ENCODE measurements at regions not wholly inside any gene's neighbourhood (a gene's known extent, or its start where the extent isn't known, plus 50 kb on each side); places are given as distances from the start of the nearest gene placed in this dataset.

- ATAC-seq (ENCODE audit: insufficient number of reproducible peaks, low FRiP score, low read depth): no peak
- DNase-seq (ENCODE audit: low spot score): no peak
- no peaks in the 10 kb centered on the region for H3K9me3 ChIP-seq
- H3K27ac ChIP-seq: no peak overlapping the region
- no peaks in the 10 kb centered on the region for H3K4me1 ChIP-seq (ENCODE audit: control insufficient read depth in 1 of 2, low read depth in 2 of 2)
- no peak for TF ChIP-seq CTCF (IDR thresholded peaks at IDR 0.05)
- H3K36me3 ChIP-seq: no peaks in the 10 kb centered on the region
- H3K4me3 ChIP-seq: no peak overlapping the region
- H3K27me3 ChIP-seq (replicated peaks; ENCODE audit: insufficient read depth): no peaks in the 10 kb centered on the region
Measured at GRCh38 chr5:118095115-118095514, 893.2 kb downstream of the DTWD2 start.

- Histone ChIP-seq H3K4me1 (ENCODE audit: control insufficient read depth in 1 of 2, low read depth in 2 of 2) (no peaks in the 10 kb centered on the region), H3K36me3 (no peaks in the 10 kb centered on the region), H3K27me3 (replicated peaks; ENCODE audit: insufficient read depth) (no peaks in the 10 kb centered on the region), H3K9me3 (no peaks in the 10 kb centered on the region), H3K4me3 (no peak overlapping the region), H3K27ac (no peak overlapping the region)
- no peak for DNase-seq (ENCODE audit: low spot score)
- no peak for ATAC-seq (ENCODE audit: insufficient number of reproducible peaks, low FRiP score, low read depth)
- no peak for TF ChIP-seq CTCF (IDR thresholded peaks at IDR 0.05)
Measured at GRCh38 chr5:118088448-118088847, 899.9 kb downstream of the DTWD2 start.

GRCh38 chr5:118076490-118076889 lies 911.9 kb downstream of the DTWD2 start:
- no peaks in the 10 kb centered on the region for H3K36me3 ChIP-seq
- H3K4me3 ChIP-seq: no peak overlapping the region
- DNase-seq (ENCODE audit: low spot score) (no peak), ATAC-seq (ENCODE audit: insufficient number of reproducible peaks, low FRiP score, low read depth) (no peak)
- H3K27ac ChIP-seq: no peak overlapping the region
- H3K27me3 ChIP-seq (replicated peaks; ENCODE audit: insufficient read depth): no peaks in the 10 kb centered on the region
- TF ChIP-seq CTCF (IDR thresholded peaks at IDR 0.05): no peak
- no peaks in the 10 kb centered on the region for H3K9me3 ChIP-seq
- H3K4me1 ChIP-seq (ENCODE audit: control insufficient read depth in 1 of 2, low read depth in 2 of 2): no peaks in the 10 kb centered on the region

GRCh38 chr5:118070041-118070440 lies 918.3 kb downstream of the DTWD2 start:
- no peak for TF ChIP-seq CTCF (IDR thresholded peaks at IDR 0.05)
- ATAC-seq (ENCODE audit: insufficient number of reproducible peaks, low FRiP score, low read depth) (no peak), DNase-seq (ENCODE audit: low spot score) (no peak)
- H3K9me3 ChIP-seq: no peaks in the 10 kb centered on the region
- H3K4me3 ChIP-seq: no peak overlapping the region
- no peaks in the 10 kb centered on the region for H3K4me1 ChIP-seq (ENCODE audit: control insufficient read depth in 1 of 2, low read depth in 2 of 2)
- no peak overlapping the region for H3K27ac ChIP-seq
- H3K36me3 ChIP-seq: no peaks in the 10 kb centered on the region
- no peaks in the 10 kb centered on the region for H3K27me3 ChIP-seq (replicated peaks; ENCODE audit: insufficient read depth)

GRCh38 chr5:118069452-118069851 lies 918.9 kb downstream of the DTWD2 start:
- Histone ChIP-seq H3K4me1 (ENCODE audit: control insufficient read depth in 1 of 2, low read depth in 2 of 2) (no peaks in the 10 kb centered on the region), H3K36me3 (no peaks in the 10 kb centered on the region), H3K4me3 (no peak overlapping the region), H3K9me3 (no peaks in the 10 kb centered on the region), H3K27me3 (replicated peaks; ENCODE audit: insufficient read depth) (no peaks in the 10 kb centered on the region), H3K27ac (no peak overlapping the region)
- ATAC-seq (ENCODE audit: insufficient number of reproducible peaks, low FRiP score, low read depth) (no peak), DNase-seq (ENCODE audit: low spot score) (no peak)
- no peak for TF ChIP-seq CTCF (IDR thresholded peaks at IDR 0.05)

Data from thoracic aorta (tissue), 2 donors.